Effector memory CD8-positive, alpha-beta T cell (primary cell): ENCODE measurements at regions not wholly inside any gene's neighbourhood (a gene's known extent, or its start where the extent isn't known, plus 50 kb on each side); places are given as distances from the start of the nearest gene placed in this dataset.

Experiments used
- ATAC-seq: fragments of 150-1000 bp; cut with Tn5 transposase; replicated peaks from 2 replicates; pipeline ENCODE4 v1.10.0; 2021; ENCODE audit warnings: mild to moderate bottlenecking, moderate library complexity
- DNase-seq, 3 experiments: peaks; one replicate each; pipeline ENCODE4 v3.0.0; 2021
- H3K27ac Mint-ChIP-seq, 2 donors: one replicate each; pipeline ENCODE4 v1.8.0; 2022; ENCODE audit warnings: mild to moderate bottlenecking in 2 of 2, mixed read lengths in 2 of 2, moderate library complexity in 2 of 2
- H3K27me3 Mint-ChIP-seq, 2 donors: one replicate each; pipeline ENCODE4 v1.8.0; 2022; ENCODE audit warnings: mixed read lengths in 2 of 2
- H3K36me3 Mint-ChIP-seq: one replicate; pipeline ENCODE4 v1.8.0; 2022; ENCODE audit warnings: mild to moderate bottlenecking, moderate library complexity, mixed read lengths; ENCODE audit not compliant: insufficient read depth
- H3K4me1 Mint-ChIP-seq, 2 donors: one replicate each; pipeline ENCODE4 v1.8.0; 2022; ENCODE audit warnings: low read depth in 2 of 2, mixed read lengths in 2 of 2
- H3K4me3 Mint-ChIP-seq, 2 donors: one replicate each; pipeline ENCODE4 v1.8.0; 2022; ENCODE audit warnings: mild to moderate bottlenecking in 2 of 2, mixed read lengths in 2 of 2, moderate library complexity in 2 of 2
- H3K9me3 Mint-ChIP-seq, 2 donors: one replicate each; pipeline ENCODE4 v1.8.0; 2022; ENCODE audit warnings: mixed read lengths in 2 of 2

GRCh38 chr11:79492008-79492407 is 51.2 kb upstream of the TENM4 start:
- Mint-ChIP-seq H3K4me1 (no peaks in the 10 kb centered on the region), H3K27ac (no peak overlapping the region), H3K27me3 (no peaks in the 10 kb centered on the region), H3K9me3 (peaks cover 0 to 4% of the 10 kb centered on the region in 2 donors), H3K36me3 (no peaks in the 10 kb centered on the region), H3K4me3 (no peak overlapping the region)
- no peak for ATAC-seq
- no peak for DNase-seq
